SK-N-SH (cell line): ENCODE measurements at regions not wholly inside any gene's neighbourhood (a gene's known extent, or its start where the extent isn't known, plus 50 kb on each side); places are given as distances from the start of the nearest gene placed in this dataset.

Experiments
- CTCF ChIA-PET: fragments of 300-600, 350-600 bp; formaldehyde crosslinking; extraction: SDS; loops from one replicate; lab custom pipeline; 2021; lab: Yijun Ruan, JAX
- POLR2A ChIA-PET: fragments of 350-600 bp; sonication (Branson Sonifier 250); formaldehyde crosslinking; extraction: SDS; loops from one replicate; lab custom pipeline; 2020; ENCODE audit warnings: antibody characterized with exemption, inconsistent platforms; lab: Yijun Ruan, JAX
- DNase-seq: peaks from one replicate; pipeline ENCODE4 v3.0.0; 2012
- H2AFZ ChIP-seq: fragments of 200-600 bp; sonication (generic); 2 replicates; pipeline ENCODE4 v1.8.1; 2016; ENCODE audit warnings: antibody characterized with exemption, mild to moderate bottlenecking, low read depth
- H3F3A ChIP-seq: fragments of 200-600 bp; sonication (generic); replicated peaks from 2 replicates; pipeline ENCODE3; 2016; ENCODE audit warnings: antibody characterized with exemption, mild to moderate bottlenecking; ENCODE audit not compliant: insufficient read depth
- H3K27ac ChIP-seq, 2 experiments: fragments of 200-500 bp in 1 of 2; fragments of 200-600 bp in 1 of 2; sonication (Bioruptor generic) in 1 of 2; sonication (generic), shearing (Covaris generic) in 1 of 2; 2 replicates each; pipeline versions ENCODE4 v1.5.1 to v1.6.1; 2014 to 2016; ENCODE audit warnings: low read depth in 2 of 2, inconsistent platforms in 1 of 2, low read length in 1 of 2, mild to moderate bottlenecking in 1 of 2, mixed read lengths in 1 of 2
- H3K27me3 ChIP-seq: fragments of 200-600 bp; sonication (generic), shearing (Covaris generic); 2 replicates; pipeline ENCODE4 v1.6.1; 2016; ENCODE audit warnings: mixed run types; ENCODE audit not compliant: insufficient read depth
- H3K36me3 ChIP-seq, 2 experiments: fragments of 200-500 bp in 1 of 2; fragments of 200-600 bp in 1 of 2; sonication (Bioruptor generic) in 1 of 2; sonication (generic) in 1 of 2; replicated peaks in 1 of 2; 2 replicates each; pipeline versions ENCODE3 to v1.5.1; 2014 to 2016; ENCODE audit warnings: low read length in 1 of 2, mild to moderate bottlenecking in 1 of 2; ENCODE audit not compliant: insufficient read depth in 2 of 2, control insufficient read depth in 1 of 2
- H3K4me1 ChIP-seq, 2 experiments: fragments of 200-500 bp in 1 of 2; fragments of 200-600 bp in 1 of 2; sonication (Bioruptor generic) in 1 of 2; sonication (generic), shearing (Covaris generic) in 1 of 2; 2 replicates each; pipeline versions ENCODE4 v1.5.1 to v1.6.1; 2014 to 2016; ENCODE audit warnings: low read depth in 1 of 2, low read length in 1 of 2, mixed run types in 1 of 2; ENCODE audit not compliant: insufficient read depth in 2 of 2, control insufficient read depth in 1 of 2
- H3K4me2 ChIP-seq: fragments of 200-600 bp; sonication (generic), shearing (Covaris generic); 2 replicates; pipeline ENCODE4 v1.6.1; 2017; ENCODE audit warnings: mixed run types
- H3K4me3 ChIP-seq, 2 experiments: fragments of 200-500 bp in 1 of 2; fragments of 200-600 bp in 1 of 2; sonication (Bioruptor generic) in 1 of 2; sonication (generic), shearing (Covaris generic) in 1 of 2; 2 replicates each; pipeline versions ENCODE4 v1.5.1 to v1.8.1; 2014 to 2016; ENCODE audit warnings: low read depth in 2 of 2, inconsistent platforms in 1 of 2, low read length in 1 of 2, mild to moderate bottlenecking in 1 of 2, mixed read lengths in 1 of 2, moderate library complexity in 1 of 2
- H3K79me2 ChIP-seq: fragments of 200-600 bp; sonication (generic); 2 replicates; pipeline ENCODE4 v1.8.1; 2017; ENCODE audit warnings: mild to moderate bottlenecking; ENCODE audit not compliant: insufficient read depth
- H3K9ac ChIP-seq: fragments of 200-600 bp; sonication (generic); 2 replicates; pipeline ENCODE4 v1.6.1; 2017; ENCODE audit warnings: mixed run types
- H3K9me2 ChIP-seq: fragments of 200-600 bp; sonication (generic); 2 replicates; pipeline ENCODE4 v1.6.1; 2017; ENCODE audit warnings: mixed run types
- H3K9me3 ChIP-seq: fragments of 200-600 bp; sonication (generic); 2 replicates; pipeline ENCODE4 v1.6.1; 2017; ENCODE audit warnings: mixed run types, mild to moderate bottlenecking, moderate library complexity
- H4K20me1 ChIP-seq: fragments of 200-600 bp; sonication (generic); 2 replicates; pipeline ENCODE4 v1.6.1; 2017; ENCODE audit warnings: mild to moderate bottlenecking, mixed run types; ENCODE audit not compliant: insufficient read depth
- CHD2 ChIP-seq: fragments of 150-350 bp; IDR thresholded peaks from 2 replicates; pipeline ENCODE4 v1.6.1; 2018; ENCODE audit warnings: low read length; ENCODE audit not compliant: partially characterized antibody
- CTCF ChIP-seq: fragments of 200-600 bp; sonication (generic); IDR thresholded peaks from 2 replicates; pipeline ENCODE4 v1.6.1; 2017; ENCODE audit warnings: antibody characterized with exemption, mild to moderate bottlenecking, moderate library complexity
- ELF1 ChIP-seq: IDR thresholded peaks from 2 replicates; pipeline ENCODE4 v1.4.0; 2012
- EP300 ChIP-seq, 2 experiments: IDR thresholded peaks; 2 replicates each; pipeline versions ENCODE4 v1.4.0 to v1.6.1; 2012; ENCODE audit warnings: borderline replicate concordance in 1 of 2, low read depth in 1 of 2, low read length in 1 of 2
- FOSL2 ChIP-seq: IDR thresholded peaks from 2 replicates; pipeline ENCODE4 v1.4.0; 2012; ENCODE audit warnings: low read depth, mild to moderate bottlenecking, moderate library complexity, borderline replicate concordance
- FOXM1 ChIP-seq: IDR thresholded peaks from 2 replicates; pipeline ENCODE4 v1.4.0; 2012; ENCODE audit warnings: low read depth, mild to moderate bottlenecking
- GABPA ChIP-seq: IDR thresholded peaks from 2 replicates; pipeline ENCODE4 v1.4.0; 2012; ENCODE audit warnings: low read depth, mild to moderate bottlenecking
- IRF3 ChIP-seq: fragments of 150-350 bp; IDR thresholded peaks from 2 replicates; pipeline ENCODE4 v1.6.1; 2016; ENCODE audit warnings: mild to moderate bottlenecking, low read depth, low read length
- JUND ChIP-seq: IDR thresholded peaks from 2 replicates; pipeline ENCODE4 v1.4.0; 2012
- MAX ChIP-seq: IDR thresholded peaks from 2 replicates; pipeline ENCODE4 v1.4.0; 2012; ENCODE audit warnings: low read depth
- NFIC ChIP-seq: IDR thresholded peaks from 2 replicates; pipeline ENCODE4 v1.4.0; 2012; ENCODE audit warnings: borderline replicate concordance
- POLR2AphosphoS5 ChIP-seq: IDR thresholded peaks from 2 replicates; pipeline ENCODE4 v1.6.1; 2012; ENCODE audit warnings: low read depth, low read length
- RFX5 ChIP-seq: IDR thresholded peaks from 2 replicates; pipeline ENCODE4 v1.6.1; 2012; ENCODE audit warnings: mild to moderate bottlenecking, improper control_type of control experiment, low read length
- RXRA ChIP-seq: IDR thresholded peaks from 2 replicates; pipeline ENCODE4 v1.4.0; 2012; ENCODE audit warnings: low read depth, mild to moderate bottlenecking, borderline replicate concordance
- SIN3A ChIP-seq: IDR thresholded peaks from 2 replicates; pipeline ENCODE4 v1.6.1; 2012; ENCODE audit warnings: low read depth, mild to moderate bottlenecking, low read length, moderate library complexity, borderline replicate concordance
- SMC3 ChIP-seq: IDR thresholded peaks from 2 replicates; pipeline ENCODE4 v1.6.1; 2012; ENCODE audit warnings: low read depth, low read length, improper control_type of control experiment
- USF2 ChIP-seq: fragments of 150-350 bp; IDR thresholded peaks from 2 replicates; pipeline ENCODE4 v1.6.1; 2017; ENCODE audit warnings: antibody characterized with exemption, low read length, low read depth, borderline replicate concordance
- ZBTB33 ChIP-seq: IDR thresholded peaks from 2 replicates; pipeline ENCODE4 v1.4.0; 2012; ENCODE audit warnings: low read depth, borderline replicate concordance
- WGBS: methylation state at CpG from one replicate; pipeline ENCODE4 v1.1.6; 2017; ENCODE audit warnings: low lambda C conversion rate; 5-methylcytosine and 5-hydroxymethylcytosine counted together

- TF ChIP-seq GABPA: no peak
Observed at GRCh38 chr18:65349635-65350034, 401.2 kb upstream of the CDH7 start (continued).

GRCh38 chr18:65347446-65347845 lies 403.4 kb upstream of the CDH7 start:
- POLR2A ChIA-PET: no interaction called here
- Histone ChIP-seq H4K20me1 (no peaks in the 10 kb centered on the region), H3K4me3 (no peak overlapping the region), H3K9me3 (no peaks in the 10 kb centered on the region), H2AFZ (no peak overlapping the region), H3K27ac (no peak overlapping the region), H3K27me3 (no peaks in the 10 kb centered on the region), H3K79me2 (no peaks in the 10 kb centered on the region), H3K36me3 (no peaks in the 10 kb centered on the region), H3K9me2 (no peaks in the 10 kb centered on the region), H3F3A (no peaks in the 10 kb centered on the region), H3K9ac (no peak overlapping the region), H3K4me1 (no peaks in the 10 kb centered on the region), H3K4me2 (no peak overlapping the region)
- CTCF ChIA-PET: no interaction called here
- no peak for DNase-seq
- TF ChIP-seq POLR2AphosphoS5 (no peak), ELF1 (no peak), ZBTB33 (no peak), CHD2 (no peak), IRF3 (no peak), FOSL2 (no peak), SIN3A (no peak), RXRA (no peak), NFIC (no peak), USF2 (no peak), MAX (no peak), EP300 (IDR thresholded peaks at IDR 0.05; ENCODE audit: borderline replicate concordance in 1 of 2, low read depth in 1 of 2, low read length in 1 of 2) (no peak), FOXM1 (no peak), CTCF (no peak), RFX5 (no peak), JUND (no peak), SMC3 (no peak)
- 25% methylated on average over 6 of the region's 6 CpGs for WGBS
